ENCODE measurements at regions not wholly inside any gene's neighbourhood (a gene's known extent, or its start where the extent isn't known, plus 50 kb on each side); places are given as distances from the start of the nearest gene placed in this dataset.

DNA sequence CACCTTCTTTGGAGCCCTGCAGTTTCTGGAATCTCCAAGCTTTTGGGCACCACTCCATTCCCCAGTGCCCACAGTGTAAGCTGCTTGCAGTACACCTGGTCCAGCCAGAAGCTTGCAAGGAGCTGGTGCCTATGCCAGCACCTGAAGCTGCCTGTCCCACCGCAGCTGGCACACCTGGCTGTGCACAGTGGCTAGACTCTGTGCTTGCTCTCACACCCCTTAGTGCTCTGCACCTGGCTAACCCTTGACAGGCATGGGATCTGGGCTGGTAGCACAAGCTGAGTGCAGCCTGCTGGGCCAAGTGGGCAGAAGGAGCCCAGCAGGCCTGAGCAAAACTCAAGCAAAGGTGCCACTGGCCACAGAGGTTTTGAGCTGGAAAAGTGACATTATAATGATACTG, 183.8 kb upstream of the MC4R start:
- H4K8ac ChIP-seq (replicated peaks; ENCODE audit: insufficient read length, low read depth, low read length): no peak overlapping the region
- Mint-ChIP-seq H3K27ac (no peak overlapping the region), H3K9me3 (peaks cover 0 to 5% of the 10 kb centered on the region in 2 experiments; a peak in 3 of 5 replicates), H3K27me3 (ENCODE audit: low read depth) (no peaks in the 10 kb centered on the region), H3K36me3 (ENCODE audit: insufficient read depth in 1 of 3, low read depth in 3 of 3) (no peaks in the 10 kb centered on the region), H3K4me1 (peaks cover 0 to 6% of the 10 kb centered on the region in 2 experiments; a peak in 2 of 4 replicates), H3K4me3 (no peak overlapping the region)
- H3K4me2 ChIP-seq (ENCODE audit: insufficient read depth, insufficient read length, low read length): no peak overlapping the region
- no peak overlapping the region for H2BK15ac ChIP-seq (ENCODE audit: low read depth, low read length)
- no peak overlapping the region for H3K14ac ChIP-seq (ENCODE audit: insufficient read depth, low read length)
- no peak overlapping the region for H2BK120ac ChIP-seq (ENCODE audit: low read depth, low read length, poor library complexity, severe bottlenecking)
- no peaks in the 10 kb centered on the region for H3K4me1 ChIP-seq (ENCODE audit: insufficient read depth, low read length)
- no peak overlapping the region for H3T11ph ChIP-seq (ENCODE audit: low read length)
- TF ChIP-seq, protein P1, sequence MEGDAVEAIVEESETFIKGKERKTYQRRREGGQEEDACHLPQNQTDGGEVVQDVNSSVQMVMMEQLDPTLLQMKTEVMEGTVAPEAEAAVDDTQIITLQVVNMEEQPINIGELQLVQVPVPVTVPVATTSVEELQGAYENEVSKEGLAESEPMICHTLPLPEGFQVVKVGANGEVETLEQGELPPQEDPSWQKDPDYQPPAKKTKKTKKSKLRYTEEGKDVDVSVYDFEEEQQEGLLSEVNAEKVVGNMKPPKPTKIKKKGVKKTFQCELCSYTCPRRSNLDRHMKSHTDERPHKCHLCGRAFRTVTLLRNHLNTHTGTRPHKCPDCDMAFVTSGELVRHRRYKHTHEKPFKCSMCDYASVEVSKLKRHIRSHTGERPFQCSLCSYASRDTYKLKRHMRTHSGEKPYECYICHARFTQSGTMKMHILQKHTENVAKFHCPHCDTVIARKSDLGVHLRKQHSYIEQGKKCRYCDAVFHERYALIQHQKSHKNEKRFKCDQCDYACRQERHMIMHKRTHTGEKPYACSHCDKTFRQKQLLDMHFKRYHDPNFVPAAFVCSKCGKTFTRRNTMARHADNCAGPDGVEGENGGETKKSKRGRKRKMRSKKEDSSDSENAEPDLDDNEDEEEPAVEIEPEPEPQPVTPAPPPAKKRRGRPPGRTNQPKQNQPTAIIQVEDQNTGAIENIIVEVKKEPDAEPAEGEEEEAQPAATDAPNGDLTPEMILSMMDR (conservative IDR thresholded peaks at IDR 0.05): no peak
- H4K5ac ChIP-seq (ENCODE audit: insufficient read length, low read depth, low read length): no peak overlapping the region
- H3K23ac ChIP-seq (ENCODE audit: insufficient read length, low read depth, low read length): no peak overlapping the region
- H2BK5ac ChIP-seq (ENCODE audit: insufficient read length, low read length): no peak overlapping the region
- no peak overlapping the region for H2AK5ac ChIP-seq (ENCODE audit: insufficient read length, low read length)
- H3K27me3 ChIP-seq (ENCODE audit: insufficient read depth, low read length): no peaks in the 10 kb centered on the region
- H2BK12ac ChIP-seq (ENCODE audit: insufficient read length, low read depth, low read length): no peak overlapping the region
- no peak overlapping the region for H2AFZ ChIP-seq (ENCODE audit: low read length)
- no peaks in the 10 kb centered on the region for H3K23me2 ChIP-seq (ENCODE audit: insufficient read length, low read depth, low read length, poor library complexity, severe bottlenecking)
- H3K4ac ChIP-seq (ENCODE audit: low read depth, low read length): no peak overlapping the region
- no peak overlapping the region for H3K18ac ChIP-seq (ENCODE audit: insufficient read length, low read depth, low read length)
- H4K91ac ChIP-seq (ENCODE audit: insufficient read length, low read depth, low read length): no peak overlapping the region
- H3K79me1 ChIP-seq (ENCODE audit: insufficient read depth, low read depth, low read length, poor library complexity, severe bottlenecking): no peaks in the 10 kb centered on the region
- H4K20me1 ChIP-seq (ENCODE audit: control insufficient read depth, insufficient read depth, insufficient read length): no peaks in the 10 kb centered on the region
- H2BK20ac ChIP-seq (ENCODE audit: low read depth, low read length, poor library complexity, severe bottlenecking): no peak overlapping the region
- no peaks in the 10 kb centered on the region for H3K79me2 ChIP-seq (ENCODE audit: insufficient read depth, low read length)
- WGBS (ENCODE audit: extremely low coverage, insufficient read length, low lambda C conversion rate): no CpG with 5 or more reads among the region's 1 CpG
- H3K9ac ChIP-seq (ENCODE audit: extremely low read depth, insufficient read length, low read length): no peak overlapping the region
- H3K9me3 ChIP-seq (ENCODE audit: control insufficient read depth, low read depth, low read length): no peaks in the 10 kb centered on the region
- no peak overlapping the region for H3K27ac ChIP-seq (ENCODE audit: insufficient read length, low read depth, low read length)
- no peak overlapping the region for H3K56ac ChIP-seq (ENCODE audit: insufficient read length, low read depth, low read length)
- DNase-seq: no peak
